NCI-H2029 treated with DMSO at 0.1 percent for 48 hours (cell line): ENCODE measurements at regions not wholly inside any gene's neighbourhood (a gene's known extent, or its start where the extent isn't known, plus 50 kb on each side); places are given as distances from the start of the nearest gene placed in this dataset.
"Not testable (repeated sequence)": the region's sequence is repeated elsewhere in the genome, so short reads cannot be mapped to it uniquely, and the experiment has no call there.

Experiments used
- DNase-seq: peaks from one replicate; lab custom pipeline; 2025; lab: John Stamatoyannopoulos, UW

- no peak for DNase-seq
Measured at GRCh38 chr7:46934198-46934825, 647.6 kb downstream of the TNS3 start.

GRCh38 chr7:46933596-46933995 is 648.3 kb downstream of the TNS3 start:
- no peak for DNase-seq

DNA sequence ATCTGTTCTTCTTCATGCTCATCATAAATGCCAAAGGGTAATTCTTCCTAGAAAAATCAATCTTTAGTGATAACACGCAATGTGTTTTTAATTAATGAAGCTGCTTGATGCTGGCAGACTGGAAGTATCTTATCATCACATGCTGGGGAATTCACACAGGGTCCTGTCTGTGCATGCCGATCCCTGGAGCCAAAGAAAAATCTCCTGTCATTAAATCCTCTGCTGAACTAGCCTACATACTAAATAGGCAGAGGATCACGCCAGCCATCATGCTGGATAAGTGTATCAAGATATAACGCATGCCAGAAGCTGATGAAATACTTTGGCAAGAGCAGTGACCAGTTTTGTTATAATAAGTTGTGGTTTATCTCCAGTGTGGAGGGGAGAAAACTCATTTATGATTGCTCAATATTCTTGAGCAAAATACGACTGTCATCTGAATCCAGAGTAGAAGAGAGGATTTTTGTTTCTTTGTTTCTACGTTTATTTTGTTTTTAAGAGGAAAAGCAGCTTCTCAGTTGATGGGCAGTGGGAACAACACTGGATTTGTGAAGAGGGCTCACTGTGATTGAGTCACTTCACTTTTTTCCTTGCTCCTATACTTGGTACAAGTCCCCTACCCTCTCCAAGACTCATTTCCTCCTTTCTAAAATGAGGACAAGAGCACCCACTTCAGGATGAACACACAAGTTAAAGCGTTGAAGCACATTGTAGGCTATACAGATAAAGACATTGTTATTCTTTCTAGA is 649.1 kb downstream of the TNS3 start:
- DNase-seq = peak; percentile 15

- DNase-seq = no peak
Measured at GRCh38 chr7:46932306-46932675, 649.6 kb downstream of the TNS3 start.

DNA sequence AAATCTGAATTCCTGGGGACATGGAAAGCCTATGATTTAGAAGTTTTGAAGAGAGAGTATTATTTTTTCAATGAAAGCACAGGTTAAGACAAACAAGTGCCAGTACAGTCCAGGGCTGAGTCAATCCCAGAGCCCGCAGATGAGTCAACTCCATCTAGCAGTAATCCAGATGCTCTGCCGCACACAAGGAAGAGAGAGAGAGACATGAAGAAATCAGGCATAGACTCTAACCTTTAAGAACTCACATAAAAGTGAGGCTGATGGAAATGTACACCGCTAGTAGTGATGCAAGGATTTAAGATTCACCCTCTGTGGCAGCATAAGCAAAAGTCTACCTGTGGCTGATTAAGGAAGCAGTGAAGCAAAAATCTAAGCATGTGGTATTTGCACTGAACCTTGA is 651.5 kb downstream of the TNS3 start:
- DNase-seq = no peak

DNA sequence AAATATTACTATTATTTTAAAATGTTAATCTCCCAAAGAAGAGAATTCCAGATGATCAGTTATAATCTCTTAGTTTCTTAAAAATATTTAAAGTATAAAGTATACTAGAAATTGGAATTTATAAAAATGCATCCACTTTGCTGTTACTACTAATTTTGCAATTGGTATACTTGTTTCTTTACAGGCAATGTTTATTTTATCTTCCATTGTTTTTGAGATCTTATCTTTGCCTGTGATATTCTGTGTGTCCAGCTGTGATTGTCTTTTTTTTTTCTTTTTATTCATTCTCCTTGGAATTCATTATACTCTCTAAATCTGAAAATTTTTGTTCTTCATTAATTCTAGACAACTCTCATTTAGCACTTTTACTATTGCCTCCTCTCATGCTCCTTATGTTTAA is 652.6 kb downstream of the TNS3 start:
- no peak for DNase-seq

GRCh38 chr7:46928719-46929118 is 653.2 kb downstream of the TNS3 start:
- DNase-seq = no peak

DNA sequence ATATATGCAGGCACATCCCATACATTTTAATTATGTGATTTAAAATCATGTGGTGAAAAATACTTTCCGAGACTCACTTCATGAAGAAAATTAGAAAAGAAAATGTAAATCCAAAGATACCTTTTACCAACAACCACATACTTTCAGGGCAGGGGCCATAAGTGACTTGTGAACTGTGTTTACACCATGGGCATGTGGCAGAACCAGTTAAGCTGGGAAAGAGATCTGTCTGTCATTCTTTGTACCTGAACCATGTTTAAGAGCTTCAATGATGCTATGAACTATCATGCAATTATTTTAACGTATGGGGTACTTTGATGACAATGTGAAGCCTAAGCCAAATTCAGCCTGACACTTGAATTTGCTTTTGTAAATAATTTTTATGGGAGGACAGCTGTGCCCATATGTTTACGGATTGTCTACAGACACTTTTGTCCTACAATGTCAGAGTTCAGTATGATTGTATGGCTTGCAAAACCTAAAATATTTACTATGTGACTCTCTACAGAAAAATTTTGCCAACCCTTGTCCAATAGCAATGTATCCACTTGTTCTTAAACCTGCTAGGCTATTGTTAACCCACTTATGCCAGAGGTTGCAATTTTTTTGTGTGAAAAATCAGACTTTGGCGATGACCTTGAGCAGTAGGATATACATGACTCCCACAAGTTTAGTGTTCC is 654.6 kb downstream of the TNS3 start:
- no peak for DNase-seq

DNA sequence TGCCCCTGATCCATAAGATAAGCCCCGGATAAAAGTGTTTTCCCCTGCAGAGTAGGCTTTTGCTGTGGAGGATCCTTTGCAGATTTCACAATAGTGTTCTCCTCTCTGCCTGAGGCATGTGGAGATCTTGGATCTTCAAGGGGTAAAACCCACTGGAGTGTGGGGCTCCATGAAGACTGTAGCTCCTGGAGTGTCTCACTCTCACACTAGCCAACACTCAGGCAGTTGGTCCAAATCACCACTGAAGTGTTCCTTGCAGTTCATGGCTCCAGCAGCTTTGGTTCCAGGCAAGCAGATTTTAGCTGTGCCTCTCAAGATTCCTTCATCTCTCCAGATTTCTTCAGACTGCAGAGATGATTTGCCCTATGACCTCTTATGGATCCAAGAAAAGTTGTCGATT is 665.3 kb downstream of the TNS3 start:
- no peak for DNase-seq

DNA sequence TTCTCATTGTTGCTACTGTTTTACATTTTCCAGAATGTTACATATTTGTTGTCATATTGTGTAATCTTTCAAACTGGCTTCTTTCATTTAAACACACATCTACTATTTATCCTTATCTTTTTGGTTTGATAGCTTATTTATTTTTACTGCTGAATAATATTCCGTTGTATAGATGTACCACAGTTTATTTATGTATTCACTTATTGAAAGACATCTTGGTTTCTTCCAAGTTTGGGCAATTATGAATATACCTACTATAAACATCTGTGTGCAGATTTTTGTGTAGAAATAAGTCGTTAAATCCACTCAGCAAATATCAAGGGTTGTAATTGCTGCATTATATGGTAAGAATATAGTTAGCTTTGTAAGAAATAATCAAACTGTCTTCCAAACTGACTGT is 669.2 kb downstream of the TNS3 start:
- DNase-seq = no peak

DNA sequence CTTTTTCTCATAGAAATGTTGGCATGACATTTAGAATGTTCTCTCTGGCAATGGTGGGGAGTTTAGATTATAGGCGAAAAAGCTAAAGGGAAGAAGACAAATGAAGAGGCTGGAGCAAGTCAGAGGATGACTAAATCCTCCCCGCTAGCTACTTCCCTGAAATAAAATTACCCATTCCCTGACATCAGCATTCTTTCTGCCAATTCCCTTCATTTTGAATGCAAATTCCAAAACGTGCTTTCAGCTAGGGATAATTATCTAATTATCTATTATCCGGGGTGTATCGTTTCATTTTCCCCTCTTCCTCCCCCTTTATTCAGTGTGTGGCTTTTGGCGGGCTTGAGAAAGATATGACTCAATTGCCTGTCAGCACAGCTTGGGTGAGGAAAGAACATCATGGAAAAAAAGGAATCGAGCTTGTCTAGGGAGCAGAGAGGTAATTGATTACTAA is 672.3 kb downstream of the TNS3 start:
- DNase-seq = no peak

GRCh38 chr7:46908770-46909169 is 673.1 kb downstream of the TNS3 start:
- DNase-seq = no peak

DNA sequence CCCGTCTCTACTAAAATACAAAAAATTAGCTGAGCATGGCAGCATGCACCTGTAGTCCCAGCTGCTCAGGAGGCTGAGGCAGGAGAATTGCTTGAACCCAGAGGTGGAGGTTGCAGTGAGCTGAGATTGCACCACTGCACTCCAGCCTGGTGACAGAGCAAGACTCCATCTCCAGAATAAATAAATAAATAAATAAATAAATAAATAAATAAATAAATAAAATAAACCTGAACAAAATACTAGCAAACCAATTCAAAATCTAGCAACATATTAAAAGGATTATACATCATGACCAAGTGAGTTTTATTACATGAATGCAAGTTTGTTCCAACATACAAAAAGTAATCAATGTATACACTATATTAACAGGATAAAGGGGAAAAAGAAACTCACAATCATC is 677.4 kb downstream of the TNS3 start:
- DNase-seq = not testable (repeated sequence)

DNA sequence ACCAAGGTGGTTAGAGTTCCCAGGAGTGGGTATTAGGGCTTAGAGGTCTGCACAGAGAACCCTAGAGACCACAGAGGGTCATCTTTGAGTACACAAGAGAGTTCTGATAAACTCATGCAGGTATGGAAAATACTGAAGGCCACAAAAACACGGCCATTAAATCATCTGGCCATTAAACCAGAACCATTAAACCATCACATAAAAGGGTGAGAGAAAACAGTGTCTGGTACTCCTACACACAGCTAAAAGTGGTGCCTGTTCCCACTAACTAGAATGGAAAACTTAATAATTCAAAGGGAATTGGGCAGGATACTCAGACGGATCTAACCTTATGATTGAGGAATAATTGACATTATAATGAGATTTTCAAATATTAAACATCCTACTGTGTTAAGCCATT is 679.4 kb downstream of the TNS3 start:
- no peak for DNase-seq

DNA sequence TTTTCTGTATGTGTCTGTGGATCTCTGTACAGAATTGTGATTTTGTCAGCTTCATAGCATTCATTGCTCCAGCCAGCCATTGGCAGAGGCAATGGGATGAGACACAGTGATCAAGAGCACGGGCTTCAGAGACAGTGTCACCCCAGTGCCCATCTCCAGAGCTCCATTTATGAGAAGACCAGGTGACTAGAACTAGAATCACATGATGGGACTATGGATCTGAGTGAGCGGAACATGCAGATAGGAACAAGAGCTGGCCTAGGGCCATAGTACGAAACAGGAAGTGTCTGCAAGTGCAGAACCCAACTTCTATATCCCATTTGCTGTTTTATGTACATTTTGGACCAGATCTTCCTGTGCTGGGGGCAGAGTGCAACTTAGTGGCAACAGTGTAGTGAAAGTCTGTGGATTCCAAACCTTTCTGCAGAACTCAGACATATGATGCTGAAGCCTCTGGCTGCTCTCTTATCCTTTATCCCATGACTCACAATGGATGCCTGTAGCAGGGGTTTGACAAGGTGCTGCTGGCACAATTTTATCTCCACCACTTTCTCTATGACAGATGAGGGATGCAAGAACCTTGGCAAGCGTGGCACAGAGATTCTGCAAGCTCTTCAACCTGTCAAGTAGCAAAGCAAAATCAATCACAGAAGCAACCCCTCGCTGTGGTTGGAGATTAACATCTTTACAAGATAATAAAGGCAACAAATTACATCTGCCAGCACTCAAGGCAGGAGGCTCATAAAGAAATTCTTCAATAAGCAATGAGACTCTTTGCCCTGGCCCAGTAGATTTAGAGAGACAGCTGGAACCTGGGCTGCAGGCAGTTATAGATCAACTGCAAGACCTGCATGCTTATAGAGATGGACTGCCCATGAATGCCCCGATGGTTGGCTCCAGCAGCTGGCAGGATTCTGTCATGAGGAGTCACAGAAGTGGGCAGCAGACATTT is 681.3 kb downstream of the TNS3 start:
- no peak for DNase-seq

DNA sequence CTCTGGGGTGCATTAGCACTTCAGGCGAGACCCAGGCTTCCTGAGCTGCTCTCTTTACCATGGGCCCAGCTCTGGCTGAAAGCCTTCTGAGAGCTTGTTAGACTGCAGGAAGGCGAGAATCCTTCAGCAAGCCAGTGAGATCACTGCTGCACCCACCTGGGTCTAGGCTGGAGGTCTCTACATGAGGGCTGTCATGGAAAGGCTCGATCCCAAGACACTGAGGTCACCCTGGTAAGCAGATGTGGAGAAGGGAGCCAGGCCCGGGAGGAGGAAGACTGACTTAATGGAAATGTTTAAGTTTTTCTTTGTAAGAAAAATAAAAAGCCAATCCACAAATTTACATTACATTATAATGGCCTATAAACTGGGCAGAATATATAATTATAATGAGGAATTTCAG is 684.5 kb downstream of the TNS3 start:
- no peak for DNase-seq

- DNase-seq = no peak
Measured at GRCh38 chr7:46886669-46887374, 695.1 kb downstream of the TNS3 start.

GRCh38 chr7:46885167-46885566 is 696.7 kb downstream of the TNS3 start:
- no peak for DNase-seq

GRCh38 chr7:46881507-46882127 is 700.3 kb downstream of the TNS3 start:
- no peak for DNase-seq

DNA sequence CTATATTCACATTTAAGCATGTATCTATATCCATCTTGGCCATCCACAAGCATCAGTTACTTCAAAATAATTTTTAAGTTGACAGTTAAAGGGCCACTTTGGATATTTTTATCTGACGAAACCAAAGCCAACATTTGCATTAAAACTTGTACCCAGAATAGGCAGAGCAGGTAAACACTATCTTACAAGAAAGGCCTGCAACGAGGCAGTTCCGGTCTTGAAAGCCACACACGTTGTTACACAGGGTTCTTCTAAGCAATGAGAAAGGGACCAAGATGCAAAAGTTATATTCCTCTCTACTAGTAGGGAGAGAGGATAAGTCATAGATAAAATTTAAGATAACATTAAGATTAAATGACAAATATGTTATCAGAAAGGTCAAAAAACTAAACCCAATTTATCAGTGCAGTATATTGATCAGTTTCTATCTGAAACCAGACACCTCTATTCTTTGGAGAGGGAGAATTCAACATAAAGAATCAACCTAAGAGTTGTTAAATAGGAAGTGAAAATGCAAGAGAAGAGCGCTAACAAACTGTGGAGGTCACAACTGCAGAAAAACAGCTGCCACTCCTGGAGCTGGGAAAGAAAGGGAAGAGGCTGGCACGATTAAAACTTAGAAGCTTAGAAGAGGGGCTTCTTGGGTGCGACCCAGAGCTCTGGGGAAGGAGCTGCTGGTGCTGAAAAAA is 701.3 kb downstream of the TNS3 start:
- no peak for DNase-seq
